Neural progenitor cell (in vitro differentiated cells): ENCODE measurements at regions not wholly inside any gene's neighbourhood (a gene's known extent, or its start where the extent isn't known, plus 50 kb on each side); places are given as distances from the start of the nearest gene placed in this dataset.

ENCODE experiments used
- DNase-seq: peaks from one replicate; pipeline ENCODE4 v3.0.0-alpha.2; 2016; ENCODE audit warnings: low spot score
- H2AFZ ChIP-seq: fragments of 200-600 bp; sonication (generic); replicated peaks from 2 replicates; pipeline ENCODE4 v1.6.1; 2016; ENCODE audit warnings: antibody characterized with exemption
- H3F3A ChIP-seq: fragments of 200-600 bp; sonication (generic); 2 replicates; pipeline ENCODE4 v1.6.1; 2016; ENCODE audit warnings: antibody characterized with exemption, low read depth
- H3K27ac ChIP-seq: fragments of 200-600 bp; sonication (generic); 2 replicates; pipeline ENCODE4 v1.5.1; 2016; ENCODE audit warnings: mild to moderate bottlenecking
- H3K27me3 ChIP-seq: fragments of 200-600 bp; sonication (generic); 2 replicates; pipeline ENCODE4 v1.6.1; 2016; ENCODE audit warnings: mild to moderate bottlenecking, moderate library complexity
- H3K36me3 ChIP-seq: fragments of 200-600 bp; sonication (generic); 2 replicates; pipeline ENCODE4 v1.5.1; 2016
- H3K4me1 ChIP-seq: fragments of 200-600 bp; sonication (generic); 2 replicates; pipeline ENCODE4 v1.6.1; 2016; ENCODE audit warnings: mixed run types
- H3K4me2 ChIP-seq: fragments of 200-600 bp; sonication (generic); 2 replicates; pipeline ENCODE4 v1.6.1; 2016
- H3K4me3 ChIP-seq: fragments of 200-600 bp; sonication (generic); 2 replicates; pipeline ENCODE4 v1.5.1; 2016
- H3K79me2 ChIP-seq: fragments of 200-600 bp; sonication (generic); 2 replicates; pipeline ENCODE4 v1.6.1; 2016; ENCODE audit warnings: low read depth
- H3K9ac ChIP-seq: fragments of 200-600 bp; sonication (generic); 2 replicates; pipeline ENCODE4 v1.6.1; 2016
- H3K9me3 ChIP-seq: fragments of 200-600 bp; sonication (generic); 2 replicates; pipeline ENCODE4 v1.5.1; 2016; ENCODE audit warnings: low read depth
- H4K20me1 ChIP-seq: fragments of 200-600 bp; sonication (generic); 2 replicates; pipeline ENCODE4 v1.6.1; 2016; ENCODE audit warnings: low read depth
- H3K27ac Mint-ChIP-seq: 3 replicates; pipeline ENCODE4 v1.8.0; 2021; ENCODE audit warnings: mixed read lengths
- H3K27me3 Mint-ChIP-seq: 2 replicates; pipeline ENCODE4 v1.8.0; 2022; ENCODE audit warnings: low read depth, mild to moderate bottlenecking, inconsistent platforms, moderate library complexity, mixed read lengths; ENCODE audit not compliant: insufficient read depth
- H3K36me3 Mint-ChIP-seq: 3 replicates; pipeline ENCODE4 v1.8.0; 2021; ENCODE audit warnings: mixed read lengths
- H3K4me1 Mint-ChIP-seq: 3 replicates; pipeline ENCODE4 v1.8.0; 2021; ENCODE audit warnings: mixed read lengths
- H3K4me3 Mint-ChIP-seq: 3 replicates; pipeline ENCODE4 v1.8.0; 2021; ENCODE audit warnings: mild to moderate bottlenecking, moderate library complexity, mixed read lengths
- H3K9me3 Mint-ChIP-seq: 3 replicates; pipeline ENCODE4 v1.8.0; 2020; ENCODE audit warnings: mixed read lengths
- EZH2 ChIP-seq: fragments of 200-600 bp; sonication (generic); IDR thresholded peaks from 2 replicates; pipeline ENCODE4 v1.6.1; 2017; ENCODE audit warnings: antibody characterized with exemption, mild to moderate bottlenecking, moderate library complexity
- EZH2phosphoT487 ChIP-seq: fragments of 200-600 bp; sonication (generic); IDR thresholded peaks from 2 replicates; pipeline ENCODE4 v1.6.1; 2017; ENCODE audit warnings: antibody characterized with exemption
- TF ChIP-seq, protein P1 (sequence below): fragments of 200-600 bp; sonication (generic); IDR thresholded peaks from 2 replicates; pipeline ENCODE4 v1.5.1; 2017; ENCODE audit warnings: antibody characterized with exemption, mild to moderate bottlenecking

DNA sequence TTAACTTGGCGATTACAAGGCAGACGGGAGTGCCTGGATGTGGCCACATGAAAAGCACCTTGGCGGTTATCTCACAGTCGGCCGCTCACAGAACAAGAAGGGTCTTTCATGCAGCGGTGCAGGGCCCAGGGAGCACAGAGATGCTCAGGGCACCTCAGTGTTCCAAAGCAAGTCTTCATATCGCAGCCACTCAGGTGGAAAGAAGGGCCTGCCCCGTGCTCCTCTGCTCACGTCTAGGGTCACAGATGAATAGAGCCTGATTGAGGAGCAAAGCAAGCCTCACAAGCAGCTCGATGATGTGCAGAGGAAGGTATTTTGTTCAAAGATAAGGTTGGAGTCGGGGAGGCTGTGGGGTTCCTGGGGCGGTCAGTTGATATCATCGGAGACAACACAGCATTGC is 297.8 kb downstream of the WDR11 start:
- no peaks in the 10 kb centered on the region for H3K27me3 ChIP-seq
- no peaks in the 10 kb centered on the region for H3K9me3 ChIP-seq
- peaks cover 8% of the 10 kb centered on the region for H3K4me1 ChIP-seq
- TF ChIP-seq, protein P1, sequence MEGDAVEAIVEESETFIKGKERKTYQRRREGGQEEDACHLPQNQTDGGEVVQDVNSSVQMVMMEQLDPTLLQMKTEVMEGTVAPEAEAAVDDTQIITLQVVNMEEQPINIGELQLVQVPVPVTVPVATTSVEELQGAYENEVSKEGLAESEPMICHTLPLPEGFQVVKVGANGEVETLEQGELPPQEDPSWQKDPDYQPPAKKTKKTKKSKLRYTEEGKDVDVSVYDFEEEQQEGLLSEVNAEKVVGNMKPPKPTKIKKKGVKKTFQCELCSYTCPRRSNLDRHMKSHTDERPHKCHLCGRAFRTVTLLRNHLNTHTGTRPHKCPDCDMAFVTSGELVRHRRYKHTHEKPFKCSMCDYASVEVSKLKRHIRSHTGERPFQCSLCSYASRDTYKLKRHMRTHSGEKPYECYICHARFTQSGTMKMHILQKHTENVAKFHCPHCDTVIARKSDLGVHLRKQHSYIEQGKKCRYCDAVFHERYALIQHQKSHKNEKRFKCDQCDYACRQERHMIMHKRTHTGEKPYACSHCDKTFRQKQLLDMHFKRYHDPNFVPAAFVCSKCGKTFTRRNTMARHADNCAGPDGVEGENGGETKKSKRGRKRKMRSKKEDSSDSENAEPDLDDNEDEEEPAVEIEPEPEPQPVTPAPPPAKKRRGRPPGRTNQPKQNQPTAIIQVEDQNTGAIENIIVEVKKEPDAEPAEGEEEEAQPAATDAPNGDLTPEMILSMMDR: no peak
- TF ChIP-seq EZH2 (no peak), EZH2phosphoT487 (no peak)
- H3K27ac ChIP-seq: no peak overlapping the region
- peaks cover 27% of the 10 kb centered on the region for H3K9me3 Mint-ChIP-seq
- H3K27ac Mint-ChIP-seq: no peak overlapping the region
- peaks cover 9% of the 10 kb centered on the region for H3K36me3 Mint-ChIP-seq
- no peaks in the 10 kb centered on the region for H3K36me3 ChIP-seq
- H3K4me3 ChIP-seq: no peak overlapping the region
- H3K4me3 Mint-ChIP-seq: no peak overlapping the region
- DNase-seq: no peak
- H2AFZ ChIP-seq: no peak overlapping the region
- peaks cover 8% of the 10 kb centered on the region for H3F3A ChIP-seq
- H3K27me3 Mint-ChIP-seq: no peaks in the 10 kb centered on the region
- H3K9ac ChIP-seq: no peak overlapping the region
- no peaks in the 10 kb centered on the region for H4K20me1 ChIP-seq
- H3K4me2 ChIP-seq: no peak overlapping the region
- no peaks in the 10 kb centered on the region for H3K79me2 ChIP-seq
- peaks cover 6% of the 10 kb centered on the region for H3K4me1 Mint-ChIP-seq

DNA sequence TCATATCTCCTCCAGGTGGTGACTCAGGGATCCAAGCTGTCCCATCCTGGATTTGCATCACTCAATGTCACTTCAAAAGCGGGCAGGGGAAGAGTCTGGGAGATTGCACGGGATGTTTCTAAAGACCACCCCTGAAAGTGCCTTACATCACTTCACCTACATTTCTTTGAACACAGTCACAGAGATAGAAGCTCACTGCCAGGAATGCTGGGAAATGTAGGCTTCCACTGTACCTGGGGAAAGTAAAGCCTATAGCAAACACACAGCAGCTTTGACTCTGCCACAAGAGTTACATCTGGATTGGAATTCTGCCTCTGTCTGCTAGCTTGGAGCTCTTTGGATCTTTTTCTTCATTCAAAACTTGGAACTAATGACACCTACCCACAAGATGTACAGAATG is 300.9 kb downstream of the WDR11 start:
- peaks cover 5% of the 10 kb centered on the region for H3K9me3 Mint-ChIP-seq
- H3K27ac Mint-ChIP-seq: no peak overlapping the region
- no peak overlapping the region for H3K4me3 Mint-ChIP-seq
- Histone ChIP-seq H3K9ac (no peak overlapping the region), H3K9me3 (no peaks in the 10 kb centered on the region), H3K79me2 (no peaks in the 10 kb centered on the region), H3F3A (peaks cover 8% of the 10 kb centered on the region), H3K27ac (no peak overlapping the region), H3K27me3 (no peaks in the 10 kb centered on the region), H4K20me1 (no peaks in the 10 kb centered on the region), H2AFZ (no peak overlapping the region), H3K36me3 (no peaks in the 10 kb centered on the region), H3K4me3 (no peak overlapping the region), H3K4me1 (peaks cover 8% of the 10 kb centered on the region), H3K4me2 (no peak overlapping the region)
- no peak for TF ChIP-seq EZH2
- TF ChIP-seq, protein P1: no peak
- TF ChIP-seq EZH2phosphoT487: no peak
- H3K4me1 Mint-ChIP-seq: peaks cover 15% of the 10 kb centered on the region
- peaks cover 5% of the 10 kb centered on the region for H3K27me3 Mint-ChIP-seq
- H3K36me3 Mint-ChIP-seq: peaks cover 4% of the 10 kb centered on the region
- DNase-seq: no peak

DNA sequence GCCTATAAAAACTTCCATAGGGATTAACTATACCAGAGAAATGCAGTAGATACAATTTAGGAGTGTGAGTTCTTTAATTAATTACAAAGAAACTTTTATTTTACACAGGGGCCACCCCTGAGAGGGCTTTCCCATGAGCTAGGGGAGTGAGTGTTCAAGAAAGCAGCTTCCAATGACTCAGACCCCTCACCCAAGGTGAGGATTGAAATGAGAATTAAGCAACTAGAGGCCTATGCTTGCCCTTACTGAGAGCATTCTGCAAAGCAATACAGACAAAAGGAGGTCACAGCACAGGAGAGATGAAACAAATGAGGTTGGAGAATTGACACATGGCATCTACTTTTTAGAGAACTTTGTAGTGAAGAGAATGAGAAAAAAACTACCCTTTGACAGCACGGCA is 301.8 kb downstream of the WDR11 start:
- Histone ChIP-seq H3K79me2 (no peaks in the 10 kb centered on the region), H3K9ac (no peak overlapping the region), H3K27ac (no peak overlapping the region), H3K4me1 (peaks cover 8% of the 10 kb centered on the region), H3K4me2 (no peak overlapping the region), H3K4me3 (no peak overlapping the region), H3K9me3 (no peaks in the 10 kb centered on the region), H4K20me1 (no peaks in the 10 kb centered on the region), H3K36me3 (no peaks in the 10 kb centered on the region), H3K27me3 (no peaks in the 10 kb centered on the region), H3F3A (peaks cover 8% of the 10 kb centered on the region), H2AFZ (peak overlapping the region; percentile 8)
- DNase-seq: no peak
- Mint-ChIP-seq H3K27ac (no peak overlapping the region), H3K4me1 (peaks cover 15% of the 10 kb centered on the region), H3K27me3 (peaks cover 6% of the 10 kb centered on the region), H3K9me3 (peaks cover 5% of the 10 kb centered on the region), H3K36me3 (peaks cover 4% of the 10 kb centered on the region), H3K4me3 (no peak overlapping the region)
- TF ChIP-seq EZH2 (no peak), EZH2phosphoT487 (no peak)
- TF ChIP-seq, protein P1: no peak
